Adrenal gland (tissue), 9 donors: ENCODE measurements at regions not wholly inside any gene's neighbourhood (a gene's known extent, or its start where the extent isn't known, plus 50 kb on each side); places are given as distances from the start of the nearest gene placed in this dataset.
A peak's percentile ranks its signal among the peaks of the same experiment; 100 is the strongest.

ENCODE experiments used
- DNase-seq, 7 donors: peaks; one replicate each; pipeline ENCODE4 v3.0.0-alpha.2; 2019 to 2020
- H3K27ac ChIP-seq, 5 donors: fragments of 200-600 bp; sonication (generic) in 4 of 5; 1 replicate in 3 of 5; 2 replicates in 2 of 5; pipeline versions ENCODE4 v1.5.1 to v1.8.0; 2016 to 2020; ENCODE audit warnings: mild to moderate bottlenecking in 1 of 5
- H3K27me3 ChIP-seq: fragments of 200-600 bp; 2 replicates; pipeline ENCODE4 v1.8.0; 2021
- H3K36me3 ChIP-seq, 2 donors: fragments of 200-600 bp; replicated peaks in 1 of 2; 1 replicate in 1 of 2; 2 replicates in 1 of 2; pipeline versions ENCODE4 v1.5.1 to v1.8.0; 2018 to 2022
- H3K4me1 ChIP-seq, 2 donors: fragments of 200-600 bp; replicated peaks in 1 of 2; 1 replicate in 1 of 2; 2 replicates in 1 of 2; pipeline versions ENCODE4 v1.5.1 to v1.8.0; 2018 to 2021
- H3K4me3 ChIP-seq, 4 donors: fragments of 200-600 bp; sonication (generic) in 3 of 4; one replicate each; pipeline ENCODE4 v1.5.1; 2016 to 2018
- H3K9me3 ChIP-seq, 3 donors: fragments of 200-600 bp; sonication (generic) in 1 of 3; replicated peaks in 1 of 3; 1 replicate in 2 of 3; 2 replicates in 1 of 3; pipeline versions ENCODE4 v1.5.1 to v1.8.0; 2016 to 2021
- POLR2A ChIP-seq, 2 donors: fragments of 450-650 bp; IDR thresholded peaks; one replicate each; pipeline ENCODE4 v1.6.1; 2017; ENCODE audit warnings: antibody characterized with exemption in 2 of 2, mild to moderate bottlenecking in 2 of 2, moderate library complexity in 1 of 2
- WGBS, 4 donors: extraction: QIAGEN DNeasy Blood & Tissue Kit in 2 of 4; methylation state at CpG; one replicate each; pipeline versions ENCODE4 v1.1.5 to v1.1.7; 2013 to 2017; 5-methylcytosine and 5-hydroxymethylcytosine counted together
- intact Hi-C, 2 donors: fragments of 100-400 bp; cut with DNase I; formaldehyde crosslinking; loops; one replicate each; pipeline versions ENCODE4 v1.14.1 to v1.15.0; 2022 to 2023
- TF ChIP-seq, protein P1 (sequence below), 6 experiments: fragments of 450-650 bp in 4 of 6; fragments of 200-600 bp in 2 of 6; sonication (generic) in 1 of 6; IDR thresholded peaks; 1 replicate in 5 of 6; 2 replicates in 1 of 6; pipeline versions ENCODE4 v1.5.1 to v1.8.0; 2016 to 2021; ENCODE audit warnings: antibody characterized with exemption in 6 of 6, mild to moderate bottlenecking in 2 of 6, moderate library complexity in 1 of 6
- donor health status: healthy with polysubstance abuse.
- donor health status: Bipolar disorder and iron deficiency.
- donor health status: DM: yes; HTN: yes; CAD: no.
- donor health status: DM: no; HTN: no; CAD: no.
- donor health status: DM: no; HTN: no; CAD: no.

DNA sequence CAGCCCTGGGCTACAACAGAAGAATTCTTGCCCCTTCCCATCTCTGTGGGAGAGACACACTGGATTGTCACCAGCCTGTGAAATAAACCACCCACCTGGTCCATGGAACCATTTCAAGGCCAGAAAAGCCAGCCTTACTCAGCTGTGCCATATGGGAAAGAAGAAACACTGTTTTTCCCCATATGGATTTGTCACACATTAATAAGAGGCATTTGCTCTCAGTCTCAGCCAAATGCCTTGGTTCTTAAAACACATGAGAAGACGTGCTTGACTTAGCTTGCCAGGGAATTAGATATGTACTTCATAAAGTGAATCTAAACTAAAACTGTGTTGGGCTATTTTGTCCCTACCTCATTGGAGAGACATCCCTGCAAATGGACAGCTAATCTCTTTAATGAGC is 308.6 kb upstream of the TNP1 start:
- Histone ChIP-seq H3K9me3 (no peaks in the 10 kb centered on the region), H3K4me3 (no peak overlapping the region), H3K4me1 (no peaks in the 10 kb centered on the region), H3K27ac (no peak overlapping the region), H3K27me3 (no peaks in the 10 kb centered on the region), H3K36me3 (no peaks in the 10 kb centered on the region)
- TF ChIP-seq POLR2A (IDR thresholded peaks at IDR 0.05), result no peak
- TF ChIP-seq, protein P1, sequence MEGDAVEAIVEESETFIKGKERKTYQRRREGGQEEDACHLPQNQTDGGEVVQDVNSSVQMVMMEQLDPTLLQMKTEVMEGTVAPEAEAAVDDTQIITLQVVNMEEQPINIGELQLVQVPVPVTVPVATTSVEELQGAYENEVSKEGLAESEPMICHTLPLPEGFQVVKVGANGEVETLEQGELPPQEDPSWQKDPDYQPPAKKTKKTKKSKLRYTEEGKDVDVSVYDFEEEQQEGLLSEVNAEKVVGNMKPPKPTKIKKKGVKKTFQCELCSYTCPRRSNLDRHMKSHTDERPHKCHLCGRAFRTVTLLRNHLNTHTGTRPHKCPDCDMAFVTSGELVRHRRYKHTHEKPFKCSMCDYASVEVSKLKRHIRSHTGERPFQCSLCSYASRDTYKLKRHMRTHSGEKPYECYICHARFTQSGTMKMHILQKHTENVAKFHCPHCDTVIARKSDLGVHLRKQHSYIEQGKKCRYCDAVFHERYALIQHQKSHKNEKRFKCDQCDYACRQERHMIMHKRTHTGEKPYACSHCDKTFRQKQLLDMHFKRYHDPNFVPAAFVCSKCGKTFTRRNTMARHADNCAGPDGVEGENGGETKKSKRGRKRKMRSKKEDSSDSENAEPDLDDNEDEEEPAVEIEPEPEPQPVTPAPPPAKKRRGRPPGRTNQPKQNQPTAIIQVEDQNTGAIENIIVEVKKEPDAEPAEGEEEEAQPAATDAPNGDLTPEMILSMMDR (IDR thresholded peaks at IDR 0.05), result no peak
- DNase-seq, result no peak
- 79 to 88% (median 82%) methylated on average over 1 of the region's 1 CpG for WGBS, 4 donors
- intact Hi-C loops, result loop anchor here in 1 of 2 donors (5.0 kb wide), 1 partner anchor 471 kb away; the partner anchor contains the start of gene IGFBP5

DNA sequence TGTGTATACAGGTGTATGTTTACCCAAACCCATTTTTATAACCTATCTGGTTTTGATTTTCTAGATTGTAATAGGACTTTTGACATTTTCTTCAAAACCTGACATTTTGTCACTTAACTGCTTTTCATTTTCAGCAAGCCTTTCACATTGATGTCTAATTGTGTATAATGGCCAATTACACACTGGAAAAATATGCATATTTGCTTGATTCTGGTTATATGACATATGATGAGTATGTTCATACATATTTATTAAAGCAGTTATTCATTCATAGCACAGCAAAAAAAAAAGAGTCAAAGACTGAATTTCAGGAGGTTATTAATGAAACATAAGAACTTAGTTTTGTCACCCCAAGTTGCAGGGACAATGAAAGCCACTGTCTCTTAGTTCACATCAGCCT is 307.7 kb upstream of the TNP1 start:
- H3K27ac ChIP-seq, result no peak overlapping the region
- TF ChIP-seq POLR2A (IDR thresholded peaks at IDR 0.05), result no peak
- TF ChIP-seq, protein P1 (IDR thresholded peaks at IDR 0.05), result no peak
- no peaks in the 10 kb centered on the region for H3K36me3 ChIP-seq
- no peak overlapping the region for H3K4me3 ChIP-seq
- no peaks in the 10 kb centered on the region for H3K4me1 ChIP-seq
- H3K27me3 ChIP-seq, result no peaks in the 10 kb centered on the region
- no peaks in the 10 kb centered on the region for H3K9me3 ChIP-seq
- intact Hi-C loops, result loop anchor here in 1 of 2 donors (5.0 kb wide), 1 partner anchor 470 kb away; the partner anchor contains the start of gene IGFBP5
- DNase-seq, result no peak

DNA sequence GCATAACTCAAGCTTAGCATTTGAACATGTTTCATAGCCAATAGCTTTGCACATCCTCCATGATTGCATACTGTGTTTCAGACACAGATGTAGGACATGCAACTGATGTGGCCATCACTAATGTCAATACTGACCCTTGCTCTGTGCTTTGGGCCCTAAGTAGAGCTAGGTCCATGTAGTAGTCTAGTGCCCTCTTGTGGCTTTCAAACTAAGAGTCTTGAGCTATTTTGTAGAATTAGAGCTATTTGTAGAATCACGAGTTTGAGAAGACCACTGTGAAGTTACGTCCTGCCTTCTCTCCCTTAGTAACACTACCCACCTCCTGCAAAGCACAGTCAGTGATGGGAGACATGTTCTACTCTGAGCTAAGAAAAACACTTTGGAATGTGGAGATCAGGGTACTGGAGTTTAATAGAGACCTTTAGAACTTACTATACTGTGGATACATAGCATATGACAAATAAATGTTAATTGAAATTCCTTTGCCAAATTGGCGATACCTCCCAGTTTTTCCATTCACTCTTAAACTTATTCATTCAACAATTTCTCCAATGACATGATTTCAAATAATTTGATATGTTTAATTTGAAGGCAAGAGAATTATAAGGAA is 306.5 kb upstream of the TNP1 start:
- Histone ChIP-seq H3K4me3 (no peak overlapping the region), H3K36me3 (no peaks in the 10 kb centered on the region), H3K4me1 (no peaks in the 10 kb centered on the region), H3K27ac (no peak overlapping the region), H3K9me3 (no peaks in the 10 kb centered on the region), H3K27me3 (no peaks in the 10 kb centered on the region)
- 58 to 74% (median 63%) methylated on average over 3 of the region's 3 CpGs for whole genome bisulfite sequencing, 4 donors
- intact Hi-C loops, result loop anchor here in 1 of 2 donors (5.0 kb wide), 1 partner anchor 469 kb away; the partner anchor contains the start of gene IGFBP5
- peak in 1 of 7 donors; percentile 11 for DNase-seq
- TF ChIP-seq, protein P1 (IDR thresholded peaks at IDR 0.05), result peak; percentile 28 to 65 (median 56)
- no peak for TF ChIP-seq POLR2A (IDR thresholded peaks at IDR 0.05)

DNA sequence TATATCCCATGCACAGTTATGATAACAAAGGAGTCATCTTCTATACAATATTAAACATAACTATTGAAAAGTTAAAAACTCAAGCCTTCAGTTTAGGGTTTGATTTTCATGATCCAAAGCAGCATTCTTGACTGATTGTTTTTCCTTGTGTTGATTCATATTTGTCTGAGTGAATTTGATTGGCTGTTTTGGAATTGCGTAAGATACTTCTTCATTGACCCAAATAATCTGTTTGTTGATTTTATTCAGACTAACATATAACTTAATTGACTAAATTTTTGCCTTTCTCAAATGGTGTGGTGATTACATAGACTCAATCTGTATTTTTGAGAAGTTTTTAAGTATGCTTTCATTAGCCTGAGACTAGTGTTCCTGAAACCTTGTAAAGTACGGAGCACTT is 305.7 kb upstream of the TNP1 start:
- DNase-seq, result no peak
- intact Hi-C loops, result loop anchor here in 1 of 2 donors (5.0 kb wide), 1 partner anchor 468 kb away; the partner anchor contains the start of gene IGFBP5

More for the DNA sequence above, 305.7 kb upstream of the TNP1 start:
- Histone ChIP-seq H3K9me3 (no peaks in the 10 kb centered on the region), H3K27ac (no peak overlapping the region), H3K27me3 (no peaks in the 10 kb centered on the region), H3K36me3 (no peaks in the 10 kb centered on the region), H3K4me3 (no peak overlapping the region), H3K4me1 (no peaks in the 10 kb centered on the region)
- 87 to 93% (median 89%) methylated on average over 2 of the region's 2 CpGs for WGBS, 4 donors
- no peak for TF ChIP-seq POLR2A (IDR thresholded peaks at IDR 0.05)
- TF ChIP-seq, protein P1 (IDR thresholded peaks at IDR 0.05), result no peak
